Right lobe of liver (tissue), 6 donors: ENCODE measurements at regions not wholly inside any gene's neighbourhood (a gene's known extent, or its start where the extent isn't known, plus 50 kb on each side); places are given as distances from the start of the nearest gene placed in this dataset.

Experiments used
- ATAC-seq, 4 donors: fragments of 200-7000 bp; cut with Tn5 transposase; one replicate each; pipeline ENCODE4 v1.9.1; 2020; ENCODE audit warnings: mild to moderate bottlenecking in 4 of 4, moderate library complexity in 4 of 4
- DNase-seq, 3 donors: peaks; one replicate each; pipeline ENCODE4 v3.0.0-alpha.2; 2020
- H3K27ac ChIP-seq, 3 donors: fragments of 200-600 bp; one replicate each; pipeline ENCODE4 v1.8.0; 2022
- H3K27me3 ChIP-seq, 2 donors: fragments of 200-600 bp; one replicate each; pipeline ENCODE4 v1.8.0; 2022
- H3K36me3 ChIP-seq, 4 donors: fragments of 200-600 bp; sonication (generic) in 1 of 4; one replicate each; pipeline versions ENCODE4 v1.5.1 to v1.8.0; 2017 to 2022; ENCODE audit warnings: control low read depth in 1 of 4
- H3K4me1 ChIP-seq, 4 donors: fragments of 200-600 bp; sonication (generic) in 1 of 4; one replicate each; pipeline versions ENCODE4 v1.5.1 to v1.8.0; 2017 to 2022; ENCODE audit warnings: control low read depth in 1 of 4
- H3K4me3 ChIP-seq, 3 donors: fragments of 200-600 bp; one replicate each; pipeline ENCODE4 v1.8.0; 2022
- H3K9me3 ChIP-seq, 4 donors: fragments of 200-600 bp; sonication (generic) in 1 of 4; one replicate each; pipeline versions ENCODE4 v1.5.1 to v1.8.0; 2017 to 2022; ENCODE audit warnings: control low read depth in 1 of 4
- CTCF ChIP-seq, 4 donors: fragments of 200-600 bp in 3 of 4; fragments of 450-650 bp in 1 of 4; IDR thresholded peaks; one replicate each; pipeline versions ENCODE4 v1.5.1 to v1.8.0; 2016 to 2022; ENCODE audit warnings: antibody characterized with exemption in 4 of 4, mild to moderate bottlenecking in 2 of 4
- POLR2A ChIP-seq: fragments of 450-650 bp; IDR thresholded peaks from one replicate; pipeline ENCODE4 v1.6.1; 2017; ENCODE audit warnings: antibody characterized with exemption, mild to moderate bottlenecking
- WGBS: methylation state at CpG from one replicate; pipeline ENCODE4 v1.1.6; 2018; ENCODE audit warnings: low coverage, low lambda C conversion rate; ENCODE audit not compliant: insufficient coverage; ENCODE audit errors: missing lambda C conversion rate; 5-methylcytosine and 5-hydroxymethylcytosine counted together
- intact Hi-C, 2 donors: fragments of 100-400 bp; cut with DNase I; formaldehyde crosslinking; loops; one replicate each; pipeline versions ENCODE4 v1.11.2 to v1.14.1; 2022
- donor health status: DM: no; HTN: yes; CAD: no.
- donor health status: DM: no; HTN: no; CAD: no.
- donor health status: DM: no; HTN: no; CAD: no.
- donor health status: DM: no; HTN: yes; CAD: no.
- donor health status: DM: no; HTN: yes; CAD: no.

DNA sequence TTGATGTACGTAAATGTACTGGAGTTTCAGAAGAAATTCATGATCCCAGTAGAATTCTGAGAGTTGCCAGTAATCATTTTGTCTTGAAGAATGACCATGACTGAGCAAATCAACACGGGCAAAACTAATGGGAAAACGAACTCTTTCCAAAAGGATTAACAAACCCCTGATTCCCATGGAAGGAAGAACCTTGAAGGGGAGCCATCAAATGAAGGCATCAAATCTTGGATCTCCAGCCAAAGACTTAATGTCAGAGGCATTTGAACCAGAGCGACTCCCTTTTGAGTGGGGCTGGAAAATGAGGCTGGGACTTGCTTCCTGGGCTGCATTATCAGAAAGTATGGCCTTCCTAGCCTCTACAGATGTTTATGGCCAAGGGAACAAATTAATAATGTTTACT is 364.4 kb upstream of the PRKCQ start:
- no peaks in the 10 kb centered on the region for H3K9me3 ChIP-seq
- H3K4me1 ChIP-seq, result no peaks in the 10 kb centered on the region
- ATAC-seq (no peak), DNase-seq (no peak)
- no peak overlapping the region for H3K27ac ChIP-seq
- no peaks in the 10 kb centered on the region for H3K36me3 ChIP-seq
- WGBS, result 74% methylated on average over 4 of the region's 4 CpGs
- intact Hi-C loops, result no loop called here
- H3K4me3 ChIP-seq, result no peak overlapping the region
- no peaks in the 10 kb centered on the region for H3K27me3 ChIP-seq
- TF ChIP-seq POLR2A (no peak), CTCF (IDR thresholded peaks at IDR 0.05) (no peak)

DNA sequence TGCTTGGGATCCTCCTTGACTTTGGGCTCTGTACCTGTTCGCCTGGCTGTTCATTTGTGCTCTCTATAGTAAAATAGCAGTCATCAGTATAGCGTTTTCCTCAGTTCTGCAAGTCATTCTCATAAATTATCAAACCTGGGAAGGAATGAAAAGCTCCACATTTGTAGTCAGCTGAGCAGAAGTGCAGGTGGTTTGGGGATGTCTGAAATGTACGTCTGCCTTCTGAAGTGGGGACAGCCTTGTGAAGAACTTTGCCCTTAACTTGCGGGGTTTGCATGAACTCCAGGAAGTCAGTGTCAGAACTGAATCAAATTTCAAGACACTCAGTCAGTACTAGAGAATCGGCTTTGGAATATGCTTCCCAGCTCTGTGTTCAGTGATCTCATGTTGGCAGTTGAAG is 358.3 kb upstream of the PRKCQ start:
- Histone ChIP-seq H3K4me1 (no peaks in the 10 kb centered on the region), H3K4me3 (no peak overlapping the region)
- no peak for ATAC-seq

GRCh38 chr10:6936931-6937330 is 356.9 kb upstream of the PRKCQ start:
- H3K4me3 ChIP-seq, result no peak overlapping the region
- TF ChIP-seq CTCF (IDR thresholded peaks at IDR 0.05), result no peak
- no peak for ATAC-seq
- H3K27ac ChIP-seq, result no peak overlapping the region
- H3K36me3 ChIP-seq, result no peaks in the 10 kb centered on the region
- H3K27me3 ChIP-seq, result no peaks in the 10 kb centered on the region
- no peaks in the 10 kb centered on the region for H3K9me3 ChIP-seq
- no peak for DNase-seq
- no peaks in the 10 kb centered on the region for H3K4me1 ChIP-seq
- intact Hi-C loops, result no loop called here

More for the DNA sequence above, 358.3 kb upstream of the PRKCQ start:
- Histone ChIP-seq H3K27ac (no peak overlapping the region), H3K27me3 (no peaks in the 10 kb centered on the region), H3K9me3 (no peaks in the 10 kb centered on the region), H3K36me3 (no peaks in the 10 kb centered on the region)
- intact Hi-C loops, result no loop called here
- TF ChIP-seq POLR2A (no peak), CTCF (IDR thresholded peaks at IDR 0.05) (no peak)
- 43% methylated on average over 4 of the region's 5 CpGs for WGBS
- no peak for DNase-seq

GRCh38 chr10:6929148-6929830 is 349.2 kb upstream of the PRKCQ start:
- WGBS, result 42% methylated on average over 9 of the region's 9 CpGs
- DNase-seq (no peak), ATAC-seq (no peak)
- H3K27me3 ChIP-seq, result no peaks in the 10 kb centered on the region
- H3K4me1 ChIP-seq, result no peaks in the 10 kb centered on the region
- H3K36me3 ChIP-seq, result no peaks in the 10 kb centered on the region
- no peak overlapping the region for H3K4me3 ChIP-seq
- TF ChIP-seq POLR2A (no peak), CTCF (IDR thresholded peaks at IDR 0.05) (no peak)
- no peak overlapping the region for H3K27ac ChIP-seq
- no peaks in the 10 kb centered on the region for H3K9me3 ChIP-seq
- intact Hi-C loops, result no loop called here

- no peaks in the 10 kb centered on the region for H3K27me3 ChIP-seq
- no peak overlapping the region for H3K27ac ChIP-seq
- 46% methylated on average over 5 of the region's 5 CpGs for WGBS
- no peaks in the 10 kb centered on the region for H3K4me1 ChIP-seq
- no peaks in the 10 kb centered on the region for H3K9me3 ChIP-seq
- no peak overlapping the region for H3K4me3 ChIP-seq
- DNase-seq, result no peak
- intact Hi-C loops, result no loop called here
- no peak for ATAC-seq
- TF ChIP-seq POLR2A (no peak), CTCF (IDR thresholded peaks at IDR 0.05) (no peak)
- H3K36me3 ChIP-seq, result no peaks in the 10 kb centered on the region
These were observed 348.5 kb upstream of the PRKCQ start for GRCh38 chr10:6928586-6928985.
